SK-N-MC (cell line): ENCODE measurements at regions not wholly inside any gene's neighbourhood (a gene's known extent, or its start where the extent isn't known, plus 50 kb on each side); places are given as distances from the start of the nearest gene placed in this dataset.

Experiments used
- EZH2 ChIP-seq: fragments of 200-600 bp; sonication (generic); IDR thresholded peaks from one replicate; pipeline ENCODE4 v1.6.1; 2017; ENCODE audit warnings: antibody characterized with exemption
- POLR2AphosphoS5 ChIP-seq: IDR thresholded peaks from 2 replicates; pipeline ENCODE4 v1.6.1; 2012; ENCODE audit warnings: mild to moderate bottlenecking, low read depth, low read length, borderline replicate concordance

DNA sequence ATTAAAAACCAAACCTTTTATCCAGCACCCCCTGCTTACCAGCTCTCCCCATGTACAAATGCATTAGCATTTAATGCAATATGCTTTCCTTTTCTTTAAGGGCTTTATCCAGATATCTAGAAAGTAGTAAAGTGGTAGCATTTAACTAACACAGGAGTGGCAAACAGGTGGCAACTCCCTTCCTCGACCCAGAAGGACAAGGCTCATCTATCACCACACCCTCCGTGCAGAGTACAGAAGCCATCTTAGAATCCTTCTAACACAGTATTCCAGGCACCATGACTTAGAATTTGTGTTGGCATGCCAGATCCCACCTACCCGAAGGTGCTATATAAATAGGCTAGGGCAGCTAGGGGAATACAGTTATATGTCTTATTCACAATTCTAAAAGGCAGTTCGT lies 148.6 kb upstream of the NSMCE3 start:
- TF ChIP-seq POLR2AphosphoS5 (no peak), EZH2 (no peak)
